Ecto neural progenitor cell (in vitro differentiated cells): ENCODE measurements at regions not wholly inside any gene's neighbourhood (a gene's known extent, or its start where the extent isn't known, plus 50 kb on each side); places are given as distances from the start of the nearest gene placed in this dataset.
"Not testable (repeated sequence)": the region's sequence is repeated elsewhere in the genome, so short reads cannot be mapped to it uniquely, and the experiment has no call there.

ENCODE experiments used
- DNase-seq: peaks from one replicate; pipeline ENCODE4 v3.0.0-alpha.2; 2018; ENCODE audit warnings: low spot score

- DNase-seq, result no peak
These were observed 232.5 kb upstream of the ASCC3 start for GRCh38 chr6:101113468-101114260.

DNA sequence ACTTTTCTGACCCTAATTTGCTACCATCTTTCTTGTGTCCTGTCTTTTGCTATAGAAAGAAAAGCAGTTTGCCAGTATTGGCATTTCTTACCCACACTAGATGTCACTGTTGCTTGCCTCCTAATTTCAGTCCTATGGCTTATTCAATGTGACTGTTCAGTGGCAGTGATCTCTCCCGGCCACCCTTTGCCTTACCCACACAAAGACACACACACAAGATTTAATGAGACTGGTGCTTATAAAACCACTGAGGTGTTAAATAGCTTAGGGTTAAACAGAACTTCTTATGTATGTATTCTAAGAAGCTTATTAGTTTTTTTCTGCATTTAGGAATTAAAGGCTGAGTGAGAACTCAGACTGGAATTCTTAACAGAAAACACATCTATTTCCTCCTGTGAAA is 233.6 kb upstream of the ASCC3 start:
- DNase-seq, result no peak

DNA sequence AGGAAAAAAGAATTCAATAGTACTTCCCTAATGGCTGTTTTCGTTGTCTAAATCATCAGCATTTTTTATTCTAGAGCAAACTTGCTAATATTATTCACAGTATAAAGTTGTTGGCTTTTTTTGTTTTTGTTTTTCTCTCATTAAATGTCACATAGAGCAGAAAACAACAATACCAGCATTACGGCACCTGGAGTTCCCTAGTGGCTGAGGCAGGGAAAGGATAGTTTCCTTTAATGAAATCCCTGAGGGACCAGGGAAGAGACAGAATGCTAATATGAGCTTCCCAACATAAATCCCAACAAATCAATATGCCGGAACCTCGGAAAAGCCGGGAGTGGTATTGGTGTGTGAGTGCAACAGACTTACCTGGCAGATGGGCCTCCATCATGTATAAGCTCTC is 235.2 kb upstream of the ASCC3 start:
- DNase-seq, result no peak

- DNase-seq, result no peak
These were observed 236.4 kb upstream of the ASCC3 start for GRCh38 chr6:101117393-101118135.

- DNase-seq, result no peak
These were observed 236.9 kb upstream of the ASCC3 start for GRCh38 chr6:101118136-101118396.

- no peak for DNase-seq
These were observed 239.6 kb upstream of the ASCC3 start for GRCh38 chr6:101120747-101121146.

DNA sequence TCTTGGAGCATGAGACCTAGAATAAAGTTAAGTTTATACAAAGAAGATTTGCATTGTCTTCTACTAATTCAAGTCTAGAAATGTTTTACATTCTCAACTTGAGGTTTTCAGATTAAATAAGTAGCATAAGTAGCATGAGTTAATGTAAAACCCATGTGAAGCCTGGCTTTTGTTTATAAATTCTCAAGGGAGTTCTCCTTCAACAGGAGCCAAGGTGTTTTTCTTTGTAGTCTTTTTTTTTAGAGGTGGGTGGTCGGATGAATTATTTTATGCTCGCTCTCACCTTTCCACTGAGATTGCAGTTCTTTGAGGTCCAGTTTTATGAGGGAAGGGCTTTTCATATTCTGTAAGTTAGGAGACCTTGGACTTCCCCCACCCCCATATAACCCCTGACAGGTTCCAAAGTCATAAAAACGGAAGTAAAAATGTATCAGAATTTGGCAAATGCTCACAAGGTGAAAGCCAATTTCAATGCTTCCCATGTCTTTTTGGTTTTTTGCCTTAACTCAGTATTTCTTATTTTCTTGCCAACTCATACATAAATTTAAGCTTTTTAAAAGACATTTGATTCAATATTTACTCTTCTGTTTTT is 244.3 kb upstream of the ASCC3 start:
- DNase-seq, result no peak

GRCh38 chr6:101126501-101126900 is 245.4 kb upstream of the ASCC3 start:
- no peak for DNase-seq

GRCh38 chr6:101129851-101130250 is 248.7 kb upstream of the ASCC3 start:
- no peak for DNase-seq

- no peak for DNase-seq
These were observed 247.1 kb upstream of the GRIK2 start for GRCh38 chr6:101146389-101146788.

- DNase-seq, result no peak
These were observed 243.3 kb upstream of the GRIK2 start for GRCh38 chr6:101150226-101150625.

DNA sequence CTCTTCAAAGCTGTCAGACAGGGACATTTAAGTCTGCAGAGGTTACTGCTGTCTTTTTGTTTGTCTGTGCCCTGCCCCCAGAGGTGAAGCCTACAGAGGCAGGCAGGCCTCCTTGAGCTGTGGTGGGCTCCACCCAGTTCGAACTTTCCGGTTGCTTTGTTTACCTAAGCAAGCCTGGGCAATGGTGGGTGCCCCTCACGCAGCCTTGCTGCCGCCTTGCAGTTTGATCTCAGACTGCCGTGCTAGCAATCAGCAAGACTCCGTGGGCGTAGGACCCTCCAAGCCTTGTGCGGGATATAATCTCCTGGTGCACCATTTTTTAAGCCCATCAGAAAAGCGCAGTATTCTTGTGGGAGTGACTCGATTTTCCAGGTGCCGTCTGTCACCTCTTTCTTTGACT is 235.9 kb upstream of the GRIK2 start:
- DNase-seq, result not testable (repeated sequence)

GRCh38 chr6:101163611-101164010 is 229.9 kb upstream of the GRIK2 start:
- DNase-seq, result no peak

- no peak for DNase-seq
These were observed 225.9 kb upstream of the GRIK2 start for GRCh38 chr6:101167638-101168037.

DNA sequence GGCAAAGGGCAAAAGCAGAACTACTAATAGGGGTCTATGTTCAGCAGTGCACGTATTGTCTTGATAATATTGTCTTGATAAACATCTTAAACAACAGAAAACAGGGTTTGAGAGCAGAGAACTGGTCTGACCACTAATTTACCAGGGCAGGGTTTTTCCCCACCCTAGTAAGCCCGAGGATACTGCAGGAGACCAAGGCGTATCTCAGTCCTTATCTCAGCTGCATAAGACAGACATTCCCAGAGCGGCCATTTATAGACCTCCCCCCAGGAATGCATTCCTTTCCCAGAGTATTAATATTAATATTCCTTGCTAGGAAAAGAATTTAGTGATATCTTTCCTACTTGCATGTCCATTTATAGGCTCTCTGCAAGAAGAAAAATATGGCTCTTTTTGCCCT is 222.5 kb upstream of the GRIK2 start:
- not testable (repeated sequence) for DNase-seq

GRCh38 chr6:101178748-101179147 is 214.8 kb upstream of the GRIK2 start:
- no peak for DNase-seq

GRCh38 chr6:101181006-101181405 is 212.5 kb upstream of the GRIK2 start:
- DNase-seq, result no peak

DNA sequence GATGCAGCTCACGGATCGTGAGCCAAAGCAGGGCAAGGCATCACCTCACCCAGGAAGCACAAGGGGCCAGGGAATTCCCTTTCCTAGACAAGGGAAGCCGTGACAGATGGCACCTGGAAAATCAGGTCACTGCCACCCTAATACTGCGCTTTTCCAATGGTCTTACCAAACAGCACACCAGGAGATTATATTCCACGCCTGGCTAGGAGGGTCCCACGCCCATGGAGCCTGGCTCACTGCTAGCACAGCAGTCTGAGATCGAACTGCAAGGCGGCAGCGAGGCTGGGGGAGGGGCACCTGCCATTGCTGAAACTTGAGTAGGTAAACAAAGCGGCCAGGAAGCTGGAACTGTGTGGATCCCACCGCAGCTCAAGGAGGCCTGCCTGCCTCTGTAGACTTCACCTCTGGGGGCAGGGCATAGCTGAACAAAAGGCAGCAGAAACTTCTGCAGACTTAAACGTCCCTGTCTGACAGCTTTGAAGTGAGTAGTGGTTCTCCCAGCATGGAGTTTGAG is 205.2 kb upstream of the GRIK2 start:
- not testable (repeated sequence) for DNase-seq

DNA sequence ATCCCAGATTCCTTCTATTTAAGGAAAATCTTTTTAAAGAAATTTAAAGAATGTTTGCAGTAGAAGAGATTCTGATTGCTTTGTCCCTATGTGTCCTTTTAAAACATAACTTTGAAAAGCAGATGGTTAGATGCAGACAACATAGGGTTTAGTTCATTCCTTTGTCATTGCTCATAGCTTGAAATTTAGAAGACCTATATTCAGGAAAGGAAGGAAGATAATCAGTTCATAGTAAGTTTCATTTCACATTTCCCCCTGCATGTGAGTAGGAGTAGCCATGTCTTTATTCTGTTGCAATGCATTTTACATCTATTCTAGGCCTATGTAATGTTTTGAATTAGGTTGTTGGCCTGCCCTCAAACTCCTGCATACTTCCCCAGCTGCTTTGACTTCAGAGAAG is 197.9 kb upstream of the GRIK2 start:
- no peak for DNase-seq

GRCh38 chr6:101199441-101199840 is 194.1 kb upstream of the GRIK2 start:
- no peak for DNase-seq

GRCh38 chr6:101202867-101203374 is 190.6 kb upstream of the GRIK2 start:
- no peak for DNase-seq

DNA sequence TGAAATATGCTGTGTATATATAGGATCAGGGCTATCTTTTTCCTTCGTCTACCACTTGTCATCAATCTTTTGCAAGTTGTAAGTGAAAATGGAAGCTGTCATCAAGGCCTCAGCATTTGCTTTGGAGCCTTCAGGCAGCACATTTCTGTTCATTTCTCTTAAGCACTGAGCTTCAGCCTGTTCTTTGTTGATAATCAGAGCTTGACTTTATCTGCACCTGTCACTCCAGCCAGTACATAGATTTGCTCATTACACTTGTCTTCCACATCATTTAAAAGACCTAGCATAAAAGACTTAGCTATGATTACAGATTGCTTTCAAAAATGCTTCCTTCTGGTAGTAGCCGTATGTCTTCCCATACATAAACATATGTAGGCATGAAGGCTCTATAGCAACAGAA is 189.8 kb upstream of the GRIK2 start:
- no peak for DNase-seq

DNA sequence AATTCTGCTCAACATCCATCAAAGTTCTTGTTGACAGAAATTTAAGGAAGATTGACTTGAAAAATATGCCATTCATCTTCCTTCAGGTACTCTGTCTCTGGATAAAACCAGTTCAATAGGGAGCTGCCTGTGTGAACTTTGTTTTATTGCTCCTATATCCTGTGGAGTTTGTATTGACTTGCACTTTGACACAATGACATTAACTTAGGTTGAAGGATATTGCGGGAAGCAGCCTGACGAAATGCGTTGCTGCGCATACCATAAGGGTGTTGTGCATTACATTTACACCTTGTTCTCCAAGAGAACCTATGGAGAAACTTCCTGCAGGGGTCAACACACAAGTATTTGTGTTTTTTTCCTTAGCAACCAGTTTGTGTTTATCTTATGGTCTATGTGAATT is 185.4 kb upstream of the GRIK2 start:
- DNase-seq, result no peak
